Cardiac muscle cell (in vitro differentiated cells and primary cell): ENCODE measurements at regions not wholly inside any gene's neighbourhood (a gene's known extent, or its start where the extent isn't known, plus 50 kb on each side); places are given as distances from the start of the nearest gene placed in this dataset.
"Not testable (repeated sequence)": the region's sequence is repeated elsewhere in the genome, so short reads cannot be mapped to it uniquely, and the experiment has no call there.

Experiments
- DNase-seq, 2 donors: peaks; one replicate each; pipeline versions ENCODE4 v3.0.0 to v3.0.0-alpha.2; 2010 to 2017; ENCODE audit warnings: low read depth in 1 of 2, low spot score in 1 of 2
- H3K27ac ChIP-seq: fragments of 200-600 bp; sonication (generic); 2 replicates; pipeline ENCODE4 v1.5.1; 2016
- H3K27me3 ChIP-seq: fragments of 200-600 bp; sonication (generic); 2 replicates; pipeline ENCODE4 v1.6.0; 2016; ENCODE audit warnings: control low read depth
- H3K36me3 ChIP-seq: fragments of 200-600 bp; sonication (generic); 2 replicates; pipeline ENCODE4 v1.5.1; 2016; ENCODE audit warnings: control low read depth
- H3K4me1 ChIP-seq: fragments of 200-600 bp; sonication (generic); 2 replicates; pipeline ENCODE4 v1.8.1; 2017; ENCODE audit warnings: low read depth, mild to moderate bottlenecking, mixed run types
- H3K4me3 ChIP-seq: fragments of 200-600 bp; sonication (generic); 2 replicates; pipeline ENCODE4 v1.5.1; 2016; ENCODE audit warnings: mild to moderate bottlenecking
- H3K9me3 ChIP-seq: fragments of 200-600 bp; sonication (generic); 2 replicates; pipeline ENCODE4 v1.5.1; 2017; ENCODE audit warnings: low read depth, mild to moderate bottlenecking, control low read depth
- TF ChIP-seq, protein P1 (sequence below): IDR thresholded peaks from 2 replicates; pipeline ENCODE4 v1.5.1; 2012; ENCODE audit warnings: low read depth, mild to moderate bottlenecking, low read length

GRCh38 chr17:30624180-30624579 is 147.0 kb downstream of the GOSR1 start:
- H3K36me3 ChIP-seq, H3K4me1 ChIP-seq, H3K27ac ChIP-seq, DNase-seq, H3K4me3 ChIP-seq, H3K27me3 ChIP-seq, H3K9me3 ChIP-seq: not testable (repeated sequence)

DNA sequence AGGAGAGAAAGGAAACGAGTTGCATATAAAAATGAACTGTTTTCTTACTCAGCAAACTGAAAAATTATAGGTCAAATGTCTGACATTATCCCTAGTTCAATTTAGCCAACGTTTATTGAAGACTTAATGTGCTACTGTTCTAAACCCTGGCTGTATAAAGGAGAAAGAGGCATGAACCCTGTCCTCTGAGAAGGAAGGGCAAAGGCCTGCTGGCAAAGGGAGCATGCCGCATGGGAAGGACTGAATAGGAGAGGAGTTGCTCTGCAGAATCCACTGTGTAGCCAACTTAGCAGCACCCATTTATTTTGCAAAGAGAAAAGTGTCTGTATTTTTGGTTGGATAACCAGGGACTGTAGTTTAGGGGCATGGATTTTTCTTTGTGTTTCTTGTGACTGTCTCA is 132.5 kb downstream of the GOSR1 start:
- not testable (repeated sequence) for H3K9me3 ChIP-seq, H3K36me3 ChIP-seq, DNase-seq, H3K4me1 ChIP-seq, H3K27ac ChIP-seq, H3K4me3 ChIP-seq, H3K27me3 ChIP-seq

GRCh38 chr17:30605523-30605922 is 128.3 kb downstream of the GOSR1 start:
- no peaks in the 10 kb centered on the region for H3K4me1 ChIP-seq
- DNase-seq, result no peak
- peaks cover 1% of the 10 kb centered on the region for H3K36me3 ChIP-seq
- no peaks in the 10 kb centered on the region for H3K27me3 ChIP-seq
- no peaks in the 10 kb centered on the region for H3K9me3 ChIP-seq
- H3K27ac ChIP-seq, result no peak overlapping the region
- H3K4me3 ChIP-seq, result no peak overlapping the region
- TF ChIP-seq, protein P1, sequence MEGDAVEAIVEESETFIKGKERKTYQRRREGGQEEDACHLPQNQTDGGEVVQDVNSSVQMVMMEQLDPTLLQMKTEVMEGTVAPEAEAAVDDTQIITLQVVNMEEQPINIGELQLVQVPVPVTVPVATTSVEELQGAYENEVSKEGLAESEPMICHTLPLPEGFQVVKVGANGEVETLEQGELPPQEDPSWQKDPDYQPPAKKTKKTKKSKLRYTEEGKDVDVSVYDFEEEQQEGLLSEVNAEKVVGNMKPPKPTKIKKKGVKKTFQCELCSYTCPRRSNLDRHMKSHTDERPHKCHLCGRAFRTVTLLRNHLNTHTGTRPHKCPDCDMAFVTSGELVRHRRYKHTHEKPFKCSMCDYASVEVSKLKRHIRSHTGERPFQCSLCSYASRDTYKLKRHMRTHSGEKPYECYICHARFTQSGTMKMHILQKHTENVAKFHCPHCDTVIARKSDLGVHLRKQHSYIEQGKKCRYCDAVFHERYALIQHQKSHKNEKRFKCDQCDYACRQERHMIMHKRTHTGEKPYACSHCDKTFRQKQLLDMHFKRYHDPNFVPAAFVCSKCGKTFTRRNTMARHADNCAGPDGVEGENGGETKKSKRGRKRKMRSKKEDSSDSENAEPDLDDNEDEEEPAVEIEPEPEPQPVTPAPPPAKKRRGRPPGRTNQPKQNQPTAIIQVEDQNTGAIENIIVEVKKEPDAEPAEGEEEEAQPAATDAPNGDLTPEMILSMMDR, result no peak

GRCh38 chr17:30605027-30605426 is 127.8 kb downstream of the GOSR1 start:
- H3K27ac ChIP-seq, result no peak overlapping the region
- H3K36me3 ChIP-seq, result no peaks in the 10 kb centered on the region
- no peaks in the 10 kb centered on the region for H3K4me1 ChIP-seq
- H3K4me3 ChIP-seq, result no peak overlapping the region
- H3K27me3 ChIP-seq, result no peaks in the 10 kb centered on the region
- DNase-seq, result no peak
- no peaks in the 10 kb centered on the region for H3K9me3 ChIP-seq
- TF ChIP-seq, protein P1, result no peak

DNA sequence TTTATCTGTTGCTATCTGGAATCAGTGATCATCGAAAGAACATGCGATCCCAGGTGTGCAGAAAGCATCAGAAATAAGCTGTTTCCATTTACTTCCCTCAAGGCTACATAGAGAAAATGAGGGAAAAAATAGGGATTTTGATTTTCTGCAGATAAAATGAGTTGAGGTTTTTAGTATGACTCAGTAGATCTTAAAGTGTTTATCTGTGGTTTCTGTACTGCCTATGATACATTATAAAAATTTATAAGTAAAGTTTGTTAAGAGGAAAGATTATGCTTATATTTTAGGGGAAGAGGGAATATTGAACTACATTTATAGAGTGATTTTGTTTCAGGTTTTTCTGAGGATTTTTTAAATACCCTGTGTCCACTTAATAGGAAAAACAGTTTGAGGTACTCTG is 125.2 kb downstream of the GOSR1 start:
- not testable (repeated sequence) for H3K9me3 ChIP-seq, H3K4me1 ChIP-seq, H3K36me3 ChIP-seq, DNase-seq, H3K27me3 ChIP-seq
- peak overlapping the region; percentile 13 for H3K27ac ChIP-seq
- peak overlapping the region; percentile 28 for H3K4me3 ChIP-seq

GRCh38 chr17:30601984-30602383 is 124.8 kb downstream of the GOSR1 start:
- Histone ChIP-seq H3K4me3 (peak overlapping the region; percentile 28), H3K27ac (peak overlapping the region; percentile 13)
- DNase-seq, H3K36me3 ChIP-seq, H3K27me3 ChIP-seq, H3K4me1 ChIP-seq, H3K9me3 ChIP-seq: not testable (repeated sequence)

DNA sequence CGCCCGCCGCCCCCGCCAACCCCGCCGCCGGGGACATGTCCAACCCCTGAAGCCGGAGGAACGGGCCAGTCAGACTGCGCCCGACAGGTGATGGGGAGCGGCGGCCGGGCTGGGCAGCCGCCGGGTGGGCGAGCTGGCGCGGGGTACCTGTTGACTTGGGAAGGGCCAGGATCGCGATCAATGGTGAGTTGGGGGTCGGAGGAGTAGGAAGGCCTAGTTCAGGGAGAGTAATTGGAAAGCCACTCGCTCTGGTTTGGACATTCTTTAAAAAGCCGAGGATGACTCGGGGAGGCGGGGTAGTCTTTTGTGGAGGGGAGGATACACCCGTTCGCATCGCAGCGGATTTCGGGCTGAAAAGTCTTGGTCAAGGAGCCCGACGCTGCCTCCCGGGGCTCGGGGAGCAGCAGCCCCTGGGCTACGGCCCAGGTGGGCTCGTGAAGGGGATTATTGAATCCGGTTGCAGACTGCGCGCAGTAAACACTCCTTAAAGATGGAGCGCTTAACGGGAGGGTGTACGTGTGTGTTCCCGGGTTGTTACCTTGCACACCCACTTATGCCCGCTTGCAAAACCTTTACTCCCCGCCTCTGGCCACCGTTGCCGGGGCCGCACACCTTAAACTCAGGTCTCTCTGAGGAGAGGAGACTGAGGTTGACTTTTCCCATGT is 123.8 kb downstream of the GOSR1 start:
- peak overlapping the region; percentile 93 for H3K27ac ChIP-seq

More for the DNA sequence above, 123.8 kb downstream of the GOSR1 start:
- no peaks in the 10 kb centered on the region for H3K27me3 ChIP-seq
- peak; percentile 28 to 29 for DNase-seq
- no peaks in the 10 kb centered on the region for H3K4me1 ChIP-seq
- TF ChIP-seq, protein P1, result no peak
- peak overlapping the region; percentile 65 for H3K4me3 ChIP-seq
- H3K9me3 ChIP-seq, result no peaks in the 10 kb centered on the region
- no peaks in the 10 kb centered on the region for H3K36me3 ChIP-seq
